Endothelial cell of umbilical vein (primary cell): ENCODE measurements at regions not wholly inside any gene's neighbourhood (a gene's known extent, or its start where the extent isn't known, plus 50 kb on each side); places are given as distances from the start of the nearest gene placed in this dataset.

Experiments used
- CTCF ChIP-seq, 2 donors: IDR thresholded peaks; 1 replicate in 1 of 2; 2 replicates in 1 of 2; pipeline ENCODE4 v1.5.1; 2011; ENCODE audit warnings: low read length in 2 of 2, mild to moderate bottlenecking in 2 of 2, moderate library complexity in 2 of 2, control low read depth in 1 of 2, inconsistent platforms in 1 of 2, low read depth in 1 of 2; ENCODE audit not compliant: insufficient read depth in 1 of 2; ENCODE audit errors: extremely low read depth in 1 of 2
- POLR2A ChIP-seq: IDR thresholded peaks from 2 replicates; pipeline ENCODE4 v1.6.1; 2012; ENCODE audit warnings: low read depth, mild to moderate bottlenecking, control low read depth, low read length
- POLR2AphosphoS5 ChIP-seq: IDR thresholded peaks from 2 replicates; pipeline ENCODE4 v1.6.1; 2012; ENCODE audit warnings: low read depth, mild to moderate bottlenecking, control low read depth, low read length, moderate library complexity; ENCODE audit not compliant: insufficient read depth
- TF ChIP-seq, protein P1 (sequence below): IDR thresholded peaks from 2 replicates; pipeline ENCODE4 v1.6.1; 2011; ENCODE audit not compliant: insufficient read depth, insufficient read length

- TF ChIP-seq CTCF (IDR thresholded peaks at IDR 0.05; ENCODE audit: extremely low read depth in 1 of 2, insufficient read depth in 1 of 2, low read depth in 1 of 2, low read length in 2 of 2) (no peak), POLR2AphosphoS5 (no peak), POLR2A (no peak)
- TF ChIP-seq, protein P1, sequence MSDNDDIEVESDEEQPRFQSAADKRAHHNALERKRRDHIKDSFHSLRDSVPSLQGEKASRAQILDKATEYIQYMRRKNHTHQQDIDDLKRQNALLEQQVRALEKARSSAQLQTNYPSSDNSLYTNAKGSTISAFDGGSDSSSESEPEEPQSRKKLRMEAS: no peak
Observed at GRCh38 chr4:160318567-160319220, 1215.8 kb downstream of the RAPGEF2 start.
